ENCODE measurements at regions not wholly inside any gene's neighbourhood (a gene's known extent, or its start where the extent isn't known, plus 50 kb on each side); places are given as distances from the start of the nearest gene placed in this dataset.

DNA sequence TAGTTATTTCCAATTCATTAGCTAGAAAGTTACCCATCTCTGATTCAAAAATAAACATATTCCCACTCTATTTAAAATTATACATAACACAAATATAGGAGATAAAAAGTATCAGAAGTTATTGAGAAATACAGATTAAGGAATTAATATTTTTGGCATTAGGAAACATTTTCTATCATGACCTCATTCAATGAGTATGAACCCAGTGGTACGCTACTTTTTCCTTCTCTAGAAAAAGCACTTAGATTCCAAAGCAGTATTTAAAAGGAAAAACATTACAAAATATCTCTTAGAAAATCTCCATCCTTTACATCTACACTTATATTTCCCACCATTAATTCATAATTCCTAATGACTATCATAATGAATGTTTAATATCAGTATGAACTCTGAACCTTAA lies 240.6 kb upstream of the GNAI1 start:
- TF ChIP-seq, protein P1, sequence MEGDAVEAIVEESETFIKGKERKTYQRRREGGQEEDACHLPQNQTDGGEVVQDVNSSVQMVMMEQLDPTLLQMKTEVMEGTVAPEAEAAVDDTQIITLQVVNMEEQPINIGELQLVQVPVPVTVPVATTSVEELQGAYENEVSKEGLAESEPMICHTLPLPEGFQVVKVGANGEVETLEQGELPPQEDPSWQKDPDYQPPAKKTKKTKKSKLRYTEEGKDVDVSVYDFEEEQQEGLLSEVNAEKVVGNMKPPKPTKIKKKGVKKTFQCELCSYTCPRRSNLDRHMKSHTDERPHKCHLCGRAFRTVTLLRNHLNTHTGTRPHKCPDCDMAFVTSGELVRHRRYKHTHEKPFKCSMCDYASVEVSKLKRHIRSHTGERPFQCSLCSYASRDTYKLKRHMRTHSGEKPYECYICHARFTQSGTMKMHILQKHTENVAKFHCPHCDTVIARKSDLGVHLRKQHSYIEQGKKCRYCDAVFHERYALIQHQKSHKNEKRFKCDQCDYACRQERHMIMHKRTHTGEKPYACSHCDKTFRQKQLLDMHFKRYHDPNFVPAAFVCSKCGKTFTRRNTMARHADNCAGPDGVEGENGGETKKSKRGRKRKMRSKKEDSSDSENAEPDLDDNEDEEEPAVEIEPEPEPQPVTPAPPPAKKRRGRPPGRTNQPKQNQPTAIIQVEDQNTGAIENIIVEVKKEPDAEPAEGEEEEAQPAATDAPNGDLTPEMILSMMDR (IDR thresholded peaks at IDR 0.05; ENCODE audit: low read depth, low read length, poor library complexity, severe bottlenecking): no peak
- TF ChIP-seq EZH2phosphoT487 (IDR thresholded peaks at IDR 0.05; ENCODE audit: borderline replicate concordance, low read length): no peak
